HepG2 (cell line): ENCODE measurements at regions not wholly inside any gene's neighbourhood (a gene's known extent, or its start where the extent isn't known, plus 50 kb on each side); places are given as distances from the start of the nearest gene placed in this dataset.

ENCODE experiments used
- ATAC-seq: fragments of 200-7000 bp; cut with Tn5 transposase; 3 replicates; pipeline ENCODE4 v1.9.1; 2020; ENCODE audit warnings: mild to moderate bottlenecking, moderate library complexity
- BruUV-seq: library from RNA; stranded (reverse); fragments of 400-500 nt; replicated peaks from 2 replicates; lab custom pipeline; 2021; lab: Mats Ljungman, UMichigan
- CTCF ChIA-PET: fragments of 300-600 bp; formaldehyde crosslinking; extraction: SDS; loops from one replicate; lab custom pipeline; 2021; ENCODE audit warnings: low total read pairs, inconsistent platforms, low intra/inter-chr PET ratio; lab: Yijun Ruan, JAX
- POLR2A ChIA-PET: fragments of 350-600 bp; sonication (Branson Sonifier 250); formaldehyde crosslinking; loops from one replicate; lab custom pipeline; 2020; ENCODE audit warnings: antibody characterized with exemption, inconsistent platforms; lab: Yijun Ruan, JAX
- DNase-seq: peaks from one replicate; pipeline ENCODE4 v3.0.0-alpha.2; 2015; ENCODE audit warnings: low spot score
- FAIRE-seq: peaks from 3 replicates; lab custom pipeline; 2011; peaks lifted over from hg19 to GRCh38; lab: Jason Lieb, UNC
- H2AFZ ChIP-seq: one replicate; pipeline ENCODE4 v1.6.1; 2011; ENCODE audit warnings: low read length, inconsistent platforms
- H3K27ac ChIP-seq: fragments of 300-600 bp; 3 replicates; pipeline ENCODE4 v1.8.0; 2011; ENCODE audit warnings: mixed run types, mild to moderate bottlenecking, mixed read lengths, low read length, inconsistent platforms; ENCODE audit not compliant: insufficient read depth; ENCODE audit errors: extremely low read length
- H3K27me3 ChIP-seq, 2 experiments: fragments of 200-600 bp in 1 of 2; 2 replicates in 1 of 2; 3 replicates in 1 of 2; pipeline versions ENCODE4 v1.6.0 to v1.8.0; 2011; ENCODE audit warnings: low read length in 2 of 2, mild to moderate bottlenecking in 2 of 2, moderate library complexity in 2 of 2, inconsistent platforms in 1 of 2; ENCODE audit not compliant: insufficient read depth in 2 of 2, control insufficient read depth in 1 of 2
- H3K36me3 ChIP-seq, 2 experiments: fragments of 200-600 bp in 1 of 2; replicated peaks in 1 of 2; 2 replicates in 1 of 2; 3 replicates in 1 of 2; pipeline versions ENCODE4 v1.5.1 to v1.8.0; 2011; ENCODE audit warnings: low read length in 2 of 2, inconsistent platforms in 1 of 2; ENCODE audit not compliant: insufficient read depth in 2 of 2, control insufficient read depth in 1 of 2
- H3K4me1 ChIP-seq: 2 replicates; pipeline ENCODE4 v1.5.1; 2012; ENCODE audit warnings: low read length, inconsistent platforms; ENCODE audit not compliant: insufficient read depth
- H3K4me2 ChIP-seq: 2 replicates; pipeline ENCODE4 v1.6.0; 2011; ENCODE audit warnings: low read depth, low read length, inconsistent platforms
- H3K4me3 ChIP-seq, 3 experiments: fragments of 200-600 bp in 1 of 3; sonication (generic), shearing (Covaris generic) in 1 of 3; replicated peaks in 1 of 3; 2 replicates each; pipeline ENCODE4 v1.5.1; 2011 to 2016; ENCODE audit warnings: low read length in 3 of 3, inconsistent platforms in 2 of 3, low read depth in 2 of 3, mild to moderate bottlenecking in 2 of 3, control low read depth in 1 of 3, mixed read lengths in 1 of 3; ENCODE audit not compliant: insufficient read depth in 1 of 3
- H3K79me2 ChIP-seq: one replicate; pipeline ENCODE4 v1.6.1; 2011; ENCODE audit warnings: low read length, inconsistent platforms; ENCODE audit not compliant: insufficient read depth
- H3K9ac ChIP-seq: 2 replicates; pipeline ENCODE4 v1.6.0; 2011; ENCODE audit warnings: mild to moderate bottlenecking, low read depth, low read length, inconsistent platforms; ENCODE audit not compliant: insufficient read depth
- H3K9me3 ChIP-seq: 2 replicates; pipeline ENCODE4 v1.5.1; 2012; ENCODE audit warnings: mild to moderate bottlenecking, low read length
- H4K20me1 ChIP-seq: 2 replicates; pipeline ENCODE4 v1.6.0; 2011; ENCODE audit warnings: inconsistent platforms, mild to moderate bottlenecking, low read length, moderate library complexity; ENCODE audit not compliant: insufficient read depth
- KLF13 ChIP-seq: sonication (generic); formaldehyde crosslinking; IDR thresholded peaks from 2 replicates; pipeline ENCODE4 v1.4.0; 2020; ENCODE audit warnings: mild to moderate bottlenecking, missing genetic modification reagents
- RNF2 ChIP-seq: fragments of 450-650 bp; conservative IDR thresholded peaks from 2 replicates; pipeline ENCODE4 v1.6.1; 2016; ENCODE audit warnings: low read depth
- ZBTB8A ChIP-seq: sonication (generic); formaldehyde crosslinking; IDR thresholded peaks from 2 replicates; pipeline ENCODE4 v1.4.0; 2020; ENCODE audit warnings: mild to moderate bottlenecking, low read depth, missing genetic modification reagents, borderline replicate concordance
- ZKSCAN8 ChIP-seq: IDR thresholded peaks from 2 replicates; pipeline ENCODE4 v1.6.1; 2016; ENCODE audit warnings: borderline replicate concordance, missing genetic modification reagents, missing compliant biosample characterization
- ZNF12 ChIP-seq: sonication (generic); formaldehyde crosslinking; IDR thresholded peaks from 2 replicates; pipeline ENCODE4 v1.5.0; 2020; ENCODE audit warnings: missing genetic modification reagents
- WGBS: methylation state at CpG from one replicate; pipeline ENCODE4 v1.1.6; 2017; ENCODE audit warnings: low lambda C conversion rate; 5-methylcytosine and 5-hydroxymethylcytosine counted together
- in situ Hi-C: cut with HindIII; loops from 2 replicates; pipeline ENCODE4 v1.10.0; 2017; ENCODE audit warnings: low pct_unique_long_range_greater_than_20kb; ENCODE audit not compliant: extremely low pct_ligation_motif_present
- intact Hi-C: fragments of 100-400 bp; cut with micrococcal nuclease; formaldehyde crosslinking; loops from one replicate; pipeline ENCODE4 v1.10.0; 2022; ENCODE audit not compliant: unreplicated experiment

DNA sequence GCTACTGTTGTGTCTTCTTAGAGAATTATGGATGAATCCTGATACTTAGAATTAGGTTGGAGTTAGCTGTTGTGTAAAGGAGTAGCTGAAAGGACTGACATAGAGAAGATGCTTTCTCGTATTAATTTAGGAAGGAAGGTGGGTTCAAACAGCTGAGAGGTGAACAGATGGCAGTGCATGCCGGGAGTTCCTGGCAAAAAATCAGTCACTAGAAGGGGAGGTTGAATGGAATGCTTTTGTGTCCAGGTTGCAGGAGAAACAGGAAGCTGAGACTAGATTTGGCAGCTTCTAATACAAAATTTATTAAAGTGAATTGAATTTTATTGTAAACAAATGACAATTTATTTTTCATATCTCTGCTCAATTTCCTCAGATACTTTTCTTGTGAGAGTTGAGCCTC lies 70.8 kb downstream of the BTG1 start:
- Histone ChIP-seq H3K4me1 (peaks cover 47% of the 10 kb centered on the region), H2AFZ (no peak overlapping the region), H3K27ac (no peak overlapping the region), H3K9ac (no peak overlapping the region), H3K79me2 (no peaks in the 10 kb centered on the region), H3K36me3 (no peaks in the 10 kb centered on the region), H3K27me3 (no peaks in the 10 kb centered on the region), H3K4me3 (no peak overlapping the region), H4K20me1 (no peaks in the 10 kb centered on the region), H3K4me2 (no peak overlapping the region), H3K9me3 (no peaks in the 10 kb centered on the region)
- POLR2A ChIA-PET = interaction anchor here (1.3 kb wide), 1 partner anchor 71 kb away, joined by 3 read pairs; no protein-coding TSS in a partner anchor
- no peak for DNase-seq
- ATAC-seq = no peak
- intact Hi-C loops (no loop called here), in situ Hi-C loops (no loop called here)
- CTCF ChIA-PET = no interaction called here
- FAIRE-seq = no peak
- BruUV-seq = no TSS peak
- WGBS = 81% methylated on average over 2 of the region's 2 CpGs
- TF ChIP-seq RNF2 (no peak), ZKSCAN8 (CRISPR knock-in tag) (no peak), ZBTB8A (CRISPR knock-in tag) (no peak)

DNA sequence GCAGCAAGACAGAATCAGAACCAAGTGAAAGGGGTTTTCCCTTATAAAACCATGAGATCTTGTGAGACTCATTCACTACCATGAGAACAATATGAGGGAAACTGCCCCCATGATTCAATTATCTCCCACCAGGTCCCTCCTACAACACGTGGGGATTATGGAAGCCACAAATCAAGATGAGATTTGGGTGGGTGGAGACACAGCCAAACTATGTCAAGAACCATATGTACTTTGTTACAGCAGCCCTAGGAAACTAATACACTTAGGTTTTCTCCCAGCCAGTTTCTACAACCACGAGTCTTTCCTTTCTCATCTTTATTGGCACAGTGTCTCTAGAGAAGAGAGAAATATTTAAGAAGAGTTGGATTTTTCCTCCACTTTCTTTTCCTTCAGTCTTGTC lies 72.6 kb downstream of the BTG1 start:
- no peak for DNase-seq
- Histone ChIP-seq H3K4me2 (no peak overlapping the region), H4K20me1 (no peaks in the 10 kb centered on the region), H3K27ac (no peak overlapping the region), H3K4me3 (no peak overlapping the region), H2AFZ (no peak overlapping the region), H3K4me1 (peaks cover 50% of the 10 kb centered on the region), H3K9me3 (no peaks in the 10 kb centered on the region), H3K9ac (no peak overlapping the region), H3K79me2 (no peaks in the 10 kb centered on the region), H3K36me3 (no peaks in the 10 kb centered on the region), H3K27me3 (no peaks in the 10 kb centered on the region)
- ATAC-seq = no peak
- BruUV-seq = no TSS peak
- TF ChIP-seq KLF13 (CRISPR knock-in tag) (no peak), ZNF12 (CRISPR knock-in tag) (peak; percentile 90)
- 96% methylated on average over 2 of the region's 2 CpGs for WGBS
- intact Hi-C loops = no loop called here
- ChIA-PET POLR2A (no interaction called here), CTCF (no interaction called here)
- no peak for FAIRE-seq
- in situ Hi-C loops = no loop called here
